NT2/D1 (cell line): ENCODE measurements at regions not wholly inside any gene's neighbourhood (a gene's known extent, or its start where the extent isn't known, plus 50 kb on each side); places are given as distances from the start of the nearest gene placed in this dataset.

ENCODE experiments used
- DNase-seq: peaks from one replicate; pipeline ENCODE4 v3.0.0-alpha.2; 2011; ENCODE audit warnings: low read depth, low spot score
- H3K27me3 ChIP-seq: 2 replicates; pipeline ENCODE4 v1.6.0; 2011; ENCODE audit warnings: mild to moderate bottlenecking; ENCODE audit not compliant: insufficient read length, insufficient read depth
- H3K36me3 ChIP-seq: 2 replicates; pipeline ENCODE4 v1.6.1; 2011; ENCODE audit warnings: mild to moderate bottlenecking, low read length, mixed read lengths; ENCODE audit not compliant: insufficient read depth, insufficient read length
- H3K4me1 ChIP-seq: 2 replicates; pipeline ENCODE4 v1.5.1; 2011; ENCODE audit not compliant: insufficient read depth, insufficient read length
- H3K4me3 ChIP-seq: 2 replicates; pipeline ENCODE4 v1.5.1; 2011; ENCODE audit warnings: low read depth; ENCODE audit not compliant: insufficient read length
- H3K9ac ChIP-seq: 2 replicates; pipeline ENCODE4 v1.6.0; 2011; ENCODE audit warnings: low read depth; ENCODE audit not compliant: insufficient read length
- H3K9me3 ChIP-seq: 2 replicates; pipeline ENCODE4 v1.5.1; 2011; ENCODE audit warnings: mild to moderate bottlenecking, low read length; ENCODE audit not compliant: insufficient read depth
- SUZ12 ChIP-seq: IDR thresholded peaks from 2 replicates; pipeline ENCODE4 v1.6.1; 2011; ENCODE audit not compliant: insufficient read length, insufficient read depth; ENCODE audit errors: extremely low read depth
- YY1 ChIP-seq: IDR thresholded peaks from 2 replicates; pipeline ENCODE4 v1.6.1; 2011; ENCODE audit not compliant: insufficient read length, insufficient read depth
- ZNF274 ChIP-seq: IDR thresholded peaks from 2 replicates; pipeline ENCODE4 v1.6.1; 2011; ENCODE audit warnings: mild to moderate bottlenecking, low read depth, low read length

DNA sequence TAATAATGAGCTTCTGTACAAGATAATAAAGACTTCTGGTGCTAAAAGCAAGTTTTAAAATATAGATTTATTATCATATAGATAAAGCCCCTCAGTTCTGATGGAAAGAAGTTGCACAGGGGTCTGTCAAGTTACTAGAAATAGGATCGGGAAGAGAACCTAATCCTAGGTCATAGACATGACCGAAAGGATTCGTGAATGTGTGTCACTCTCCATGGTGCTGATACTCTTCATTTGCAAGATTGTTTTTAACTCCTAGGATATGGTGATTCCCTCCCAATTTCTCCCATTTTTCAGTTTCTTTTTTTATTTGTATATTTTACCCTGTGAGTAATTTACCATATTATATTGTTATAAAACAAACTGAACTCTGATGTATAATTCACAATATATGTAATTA lies 58.9 kb upstream of the CTNNA2 start:
- Histone ChIP-seq H3K9ac (no peak overlapping the region), H3K4me1 (no peaks in the 10 kb centered on the region), H3K27me3 (no peaks in the 10 kb centered on the region), H3K36me3 (no peaks in the 10 kb centered on the region), H3K4me3 (no peak overlapping the region), H3K9me3 (no peaks in the 10 kb centered on the region)
- peak; percentile 47 for DNase-seq
- TF ChIP-seq SUZ12 (no peak), ZNF274 (no peak), YY1 (no peak)

DNA sequence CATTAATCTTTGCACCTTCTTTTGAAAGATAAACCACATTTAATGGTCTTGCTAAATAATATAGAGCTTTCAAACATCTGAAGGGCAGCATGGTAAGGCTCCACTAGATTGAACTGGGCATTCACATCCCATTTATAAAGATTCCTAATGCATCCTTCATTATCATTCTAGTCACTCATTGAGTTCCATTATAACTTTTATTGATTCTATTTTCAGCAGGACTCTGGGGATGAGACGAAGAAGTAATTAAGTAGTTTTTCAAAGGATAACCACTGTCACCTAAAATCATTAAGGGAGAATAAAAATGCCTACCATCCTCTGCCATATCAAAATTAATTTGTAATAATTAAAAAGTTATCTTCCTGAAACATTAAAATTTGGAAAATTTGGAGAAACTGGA lies 60.2 kb upstream of the CTNNA2 start:
- H3K9me3 ChIP-seq = no peaks in the 10 kb centered on the region
- H3K9ac ChIP-seq = no peak overlapping the region
- no peaks in the 10 kb centered on the region for H3K27me3 ChIP-seq
- H3K4me3 ChIP-seq = no peak overlapping the region
- no peak for DNase-seq
- H3K4me1 ChIP-seq = no peaks in the 10 kb centered on the region
- no peaks in the 10 kb centered on the region for H3K36me3 ChIP-seq
- TF ChIP-seq YY1 = no peak
- TF ChIP-seq ZNF274 = no peak
- no peak for TF ChIP-seq SUZ12

DNA sequence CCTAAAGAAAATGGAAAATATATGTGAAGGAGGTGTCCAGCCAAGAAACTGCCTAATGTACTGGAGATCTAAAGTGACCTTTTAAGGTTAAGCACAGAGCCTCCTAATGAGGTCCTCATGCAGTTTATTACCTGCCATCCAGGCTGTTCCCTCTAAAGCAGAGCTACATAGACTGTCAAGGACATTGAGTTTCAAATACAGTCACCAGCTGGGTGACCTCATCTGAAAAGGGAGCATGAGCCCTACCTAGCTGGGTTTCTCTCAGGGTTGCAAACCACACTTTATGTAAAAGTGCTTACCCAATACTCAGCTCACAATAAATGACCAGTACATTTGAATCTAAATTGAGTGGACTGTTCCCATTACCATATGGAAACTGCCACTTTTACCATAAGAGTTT lies 65.4 kb upstream of the CTNNA2 start:
- Histone ChIP-seq H3K9ac (no peak overlapping the region), H3K4me1 (no peaks in the 10 kb centered on the region), H3K27me3 (no peaks in the 10 kb centered on the region), H3K9me3 (no peaks in the 10 kb centered on the region), H3K36me3 (no peaks in the 10 kb centered on the region), H3K4me3 (no peak overlapping the region)
- no peak for DNase-seq
- TF ChIP-seq ZNF274 = no peak

DNA sequence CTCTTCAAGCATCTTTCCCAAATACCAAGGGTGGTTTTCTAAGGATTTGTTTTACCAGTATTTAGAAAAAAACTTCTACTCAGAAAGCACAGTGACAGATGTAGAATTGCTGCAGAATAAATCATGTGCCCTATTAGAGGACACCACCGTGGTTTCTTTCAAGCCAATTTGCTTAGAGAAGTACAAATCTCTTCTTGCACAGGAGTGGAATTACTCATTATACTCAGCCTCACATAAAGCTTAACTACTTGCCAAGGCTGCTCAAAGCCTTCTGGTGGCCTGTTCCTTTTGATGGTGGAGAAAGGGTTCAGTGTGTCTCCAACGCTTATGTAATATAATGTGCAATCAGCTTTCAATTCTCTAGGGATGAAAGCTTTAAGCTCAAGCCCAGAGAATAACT lies 66.5 kb upstream of the CTNNA2 start:
- H3K9ac ChIP-seq = no peak overlapping the region
- no peaks in the 10 kb centered on the region for H3K9me3 ChIP-seq
- TF ChIP-seq YY1 (no peak), ZNF274 (no peak), SUZ12 (no peak)
- DNase-seq = no peak
- H3K36me3 ChIP-seq = no peaks in the 10 kb centered on the region
- H3K4me1 ChIP-seq = no peaks in the 10 kb centered on the region
- H3K4me3 ChIP-seq = no peak overlapping the region
- H3K27me3 ChIP-seq = no peaks in the 10 kb centered on the region

DNA sequence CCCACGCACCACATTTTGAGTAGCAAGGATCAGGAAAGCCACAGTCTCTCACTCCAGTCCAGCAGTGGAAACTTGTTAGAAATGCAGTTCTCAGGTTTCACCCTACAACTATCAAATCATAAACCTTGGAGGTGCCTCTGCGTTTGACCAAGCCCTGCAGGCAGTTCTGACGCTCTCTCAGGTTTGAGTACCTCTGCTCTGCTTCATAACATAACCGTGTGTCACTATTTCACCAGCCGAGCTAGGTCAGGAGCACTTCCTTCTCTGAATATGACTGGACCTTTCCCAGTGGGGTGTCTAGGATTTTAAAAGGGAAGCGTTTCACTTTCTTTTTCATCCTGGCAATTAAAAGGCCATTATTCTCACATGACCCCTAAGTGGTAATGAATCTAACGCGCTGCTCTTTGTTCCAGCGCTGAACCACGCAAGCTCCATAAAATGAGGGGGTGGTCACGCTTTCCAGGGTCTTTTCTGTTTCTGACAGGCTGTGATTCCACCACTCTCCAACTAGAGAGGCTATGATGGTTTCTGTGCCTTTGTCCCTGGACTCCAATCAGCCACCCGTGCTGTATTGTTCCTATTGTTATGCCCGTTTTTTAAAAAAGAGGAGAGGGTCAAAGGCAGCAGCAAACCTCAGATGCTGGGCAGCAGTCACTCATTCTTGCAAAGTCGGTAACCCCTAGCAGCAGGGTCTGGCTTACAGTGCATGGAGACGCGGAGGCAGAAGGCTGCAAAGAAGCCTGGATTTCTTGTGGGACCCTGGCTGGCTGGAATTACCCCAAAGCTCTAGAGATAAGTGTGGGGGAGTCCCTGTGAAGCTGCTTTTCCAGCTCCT lies 75.2 kb upstream of the CTNNA2 start:
- H3K9ac ChIP-seq = no peak overlapping the region
- H3K4me1 ChIP-seq = no peaks in the 10 kb centered on the region
- no peak for DNase-seq
- no peaks in the 10 kb centered on the region for H3K9me3 ChIP-seq
- TF ChIP-seq YY1 (no peak), ZNF274 (no peak), SUZ12 (no peak)
- H3K4me3 ChIP-seq = no peak overlapping the region
- no peaks in the 10 kb centered on the region for H3K27me3 ChIP-seq
- H3K36me3 ChIP-seq = no peaks in the 10 kb centered on the region

DNA sequence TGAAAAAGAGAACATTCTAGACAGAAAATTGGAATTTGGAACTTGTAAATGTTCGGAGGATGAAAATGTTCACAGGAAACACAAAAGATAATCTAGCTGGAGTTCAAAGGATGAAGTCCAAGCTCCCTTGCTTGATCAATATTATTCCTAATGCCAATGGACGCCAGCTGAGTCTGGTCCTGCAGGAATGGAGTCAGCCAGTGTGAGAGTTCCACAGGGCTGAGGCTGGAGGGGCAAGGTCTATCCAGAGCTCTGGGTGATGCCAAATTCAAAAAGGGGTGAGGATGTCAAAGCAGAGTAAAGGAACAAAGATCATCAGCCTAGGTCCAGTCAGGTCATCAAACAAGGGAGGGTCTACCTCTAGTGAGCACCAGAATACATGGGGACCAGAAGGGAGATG lies 78.5 kb upstream of the CTNNA2 start:
- Histone ChIP-seq H3K4me3 (no peak overlapping the region), H3K9me3 (no peaks in the 10 kb centered on the region), H3K36me3 (no peaks in the 10 kb centered on the region), H3K9ac (no peak overlapping the region), H3K27me3 (no peaks in the 10 kb centered on the region), H3K4me1 (no peaks in the 10 kb centered on the region)
- no peak for DNase-seq
- TF ChIP-seq ZNF274 (no peak), YY1 (no peak), SUZ12 (no peak)

DNA sequence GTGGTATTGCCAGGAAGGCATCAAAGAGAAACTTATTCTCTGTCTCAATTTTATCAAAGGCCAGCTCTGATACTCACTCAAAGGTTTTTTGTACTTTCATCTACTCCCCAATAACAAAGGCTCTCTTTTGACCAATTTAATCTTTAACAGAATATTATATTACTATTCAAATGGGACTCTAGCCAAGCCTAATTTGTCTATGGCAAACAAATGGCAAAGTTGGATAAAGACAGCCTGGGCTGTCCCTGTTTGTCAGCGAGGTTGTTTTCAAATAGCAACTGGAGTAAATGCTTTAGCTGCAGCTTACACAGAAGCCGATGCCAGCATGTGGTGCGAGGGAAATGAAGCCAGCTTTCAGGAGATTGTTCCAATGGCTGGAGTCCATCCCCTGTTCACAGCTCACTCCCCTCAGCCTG lies 80.1 kb upstream of the CTNNA2 start:
- no peak for DNase-seq
- no peaks in the 10 kb centered on the region for H3K4me1 ChIP-seq
- H3K36me3 ChIP-seq = no peaks in the 10 kb centered on the region
- no peak for TF ChIP-seq SUZ12
- no peak for TF ChIP-seq YY1
- TF ChIP-seq ZNF274 = no peak
- no peak overlapping the region for H3K4me3 ChIP-seq
- H3K27me3 ChIP-seq = no peaks in the 10 kb centered on the region
- H3K9me3 ChIP-seq = no peaks in the 10 kb centered on the region
- no peak overlapping the region for H3K9ac ChIP-seq

DNA sequence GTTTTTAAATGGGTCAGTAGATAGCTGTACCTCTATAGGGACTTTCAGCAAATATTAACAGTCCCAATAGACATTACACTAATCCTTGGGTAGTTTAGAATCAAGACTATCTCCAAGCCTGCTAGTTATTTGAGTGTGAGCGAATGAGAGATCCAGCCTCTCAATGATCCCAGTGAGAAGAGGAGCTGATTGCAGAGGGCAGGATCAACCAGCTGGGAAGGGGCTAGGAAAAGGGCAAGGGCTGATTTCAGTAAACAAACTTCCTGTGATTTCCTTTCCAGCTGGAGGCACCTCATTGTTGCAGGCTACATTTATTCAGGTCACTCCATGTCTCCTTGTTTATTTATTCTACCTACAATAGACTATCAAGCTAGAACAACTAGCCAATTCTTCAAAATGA lies 84.1 kb upstream of the CTNNA2 start:
- no peak overlapping the region for H3K4me3 ChIP-seq
- no peak overlapping the region for H3K9ac ChIP-seq
- DNase-seq = no peak
- no peaks in the 10 kb centered on the region for H3K4me1 ChIP-seq
- H3K36me3 ChIP-seq = no peaks in the 10 kb centered on the region
- TF ChIP-seq ZNF274 (no peak), SUZ12 (no peak), YY1 (no peak)
- H3K9me3 ChIP-seq = no peaks in the 10 kb centered on the region
- no peaks in the 10 kb centered on the region for H3K27me3 ChIP-seq
